Transverse colon (tissue), 4 donors: ENCODE measurements at regions not wholly inside any gene's neighbourhood (a gene's known extent, or its start where the extent isn't known, plus 50 kb on each side); places are given as distances from the start of the nearest gene placed in this dataset.

Source experiments
- CTCF ChIP-seq, 5 experiments: fragments of 200-600 bp in 3 of 5; fragments of 450-650 bp in 2 of 5; sonication (generic) in 3 of 5; IDR thresholded peaks; 1 replicate in 2 of 5; 2 replicates in 3 of 5; pipeline ENCODE4 v1.5.1; 2016 to 2017; ENCODE audit warnings: antibody characterized with exemption in 5 of 5, inconsistent platforms in 3 of 5, mild to moderate bottlenecking in 2 of 5, moderate library complexity in 1 of 5
- EP300 ChIP-seq: sonication (generic); formaldehyde crosslinking; IDR thresholded peaks from one replicate; pipeline ENCODE4 v1.6.1; 2017; ENCODE audit warnings: antibody characterized with exemption, low read depth
- POLR2A ChIP-seq: fragments of 450-650 bp; IDR thresholded peaks from one replicate; pipeline ENCODE4 v1.6.1; 2016; ENCODE audit warnings: antibody characterized with exemption, mild to moderate bottlenecking, moderate library complexity
- POLR2AphosphoS5 ChIP-seq, 3 donors: sonication (generic); formaldehyde crosslinking; IDR thresholded peaks; one replicate each; pipeline ENCODE4 v1.6.1; 2016; ENCODE audit warnings: antibody characterized with exemption in 3 of 3

- TF ChIP-seq CTCF (IDR thresholded peaks at IDR 0.05), result no peak
- TF ChIP-seq EP300, result no peak
- no peak for TF ChIP-seq POLR2A
- TF ChIP-seq POLR2AphosphoS5 (IDR thresholded peaks at IDR 0.05), result no peak
Observed at GRCh38 chr2:40004336-40004735, 225.3 kb upstream of the THUMPD2 start.
